GM12878 (cell line): ENCODE measurements at regions not wholly inside any gene's neighbourhood (a gene's known extent, or its start where the extent isn't known, plus 50 kb on each side); places are given as distances from the start of the nearest gene placed in this dataset.

ENCODE experiments used
- ATAC-seq: fragments of 200-7000 bp; cut with Tn5 transposase; 3 replicates; pipeline ENCODE4 v1.9.1; 2020; ENCODE audit warnings: mild to moderate bottlenecking, moderate library complexity
- BruUV-seq: library from RNA; stranded (reverse); fragments of 400-500 nt; replicated peaks from 2 replicates; lab custom pipeline; 2021; lab: Mats Ljungman, UMichigan
- CTCF ChIA-PET: fragments of 300-600 bp; sonication (Branson Sonifier 250); formaldehyde crosslinking; extraction: SDS; loops from one replicate; lab custom pipeline; 2021; ENCODE audit warnings: inconsistent platforms; lab: Yijun Ruan, JAX
- POLR2A ChIA-PET: fragments of 350-600 bp; formaldehyde crosslinking; extraction: SDS; loops from one replicate; lab custom pipeline; 2021; ENCODE audit warnings: inconsistent platforms; lab: Charles Lee
- RAD21 ChIA-PET: fragments of 300-600 bp; sonication (Branson Sonifier 250); formaldehyde crosslinking; loops from one replicate; lab custom pipeline; 2023; ENCODE audit warnings: antibody characterized with exemption; ENCODE audit not compliant: unreplicated experiment; lab: Charles Lee
- SMC1A ChIA-PET: fragments of 300-600 bp; sonication (Branson Sonifier 250); formaldehyde crosslinking; loops from one replicate; lab custom pipeline; 2023; ENCODE audit not compliant: unreplicated experiment, uncharacterized antibody; lab: Charles Lee
- DNase-seq: peaks from one replicate; pipeline ENCODE4 v3.0.0-alpha.2; 2011; ENCODE audit warnings: low read depth, low spot score
- FAIRE-seq: peaks from 3 replicates; lab custom pipeline; 2011; peaks lifted over from hg19 to GRCh38; lab: Jason Lieb, UNC
- H2AFZ ChIP-seq: 2 replicates; pipeline ENCODE4 v1.6.0; 2011; ENCODE audit warnings: low read depth, low read length, control low read depth; ENCODE audit not compliant: control insufficient read depth
- H3K27ac ChIP-seq: 2 replicates; pipeline ENCODE4 v1.5.1; 2011; ENCODE audit warnings: control low read depth; ENCODE audit not compliant: control insufficient read depth, insufficient read depth
- H3K27me3 ChIP-seq, 2 experiments: replicated peaks in 1 of 2; 2 replicates each; pipeline versions ENCODE4 v1.6.0 to v1.6.1; 2011; ENCODE audit warnings: low read length in 1 of 2; ENCODE audit not compliant: control insufficient read depth in 2 of 2, insufficient read depth in 2 of 2
- H3K36me3 ChIP-seq, 2 experiments: 2 replicates each; pipeline ENCODE4 v1.5.1; 2011; ENCODE audit warnings: low read length in 1 of 2; ENCODE audit not compliant: control insufficient read depth in 2 of 2, insufficient read depth in 2 of 2
- H3K4me1 ChIP-seq: 2 replicates; pipeline ENCODE4 v1.6.1; 2011; ENCODE audit warnings: mild to moderate bottlenecking, low read length, moderate library complexity, mixed read lengths; ENCODE audit not compliant: control insufficient read depth, insufficient read depth
- H3K4me2 ChIP-seq: 2 replicates; pipeline ENCODE4 v1.6.0; 2011; ENCODE audit warnings: control low read depth; ENCODE audit not compliant: control insufficient read depth, insufficient read depth
- H3K4me3 ChIP-seq: fragments of 200-600 bp; sonication (generic); 2 replicates; pipeline ENCODE4 v1.5.1; 2016
- H3K79me2 ChIP-seq: 2 replicates; pipeline ENCODE4 v1.6.0; 2011; ENCODE audit warnings: low read length; ENCODE audit not compliant: control insufficient read depth, insufficient read depth
- H3K9ac ChIP-seq: 2 replicates; pipeline ENCODE4 v1.8.0; 2011; ENCODE audit warnings: low read length, control low read depth, mixed read lengths; ENCODE audit not compliant: control insufficient read depth, insufficient read depth
- H3K9me3 ChIP-seq: replicated peaks from 3 replicates; pipeline ENCODE4 v1.5.1; 2011; ENCODE audit warnings: mild to moderate bottlenecking, low read length; ENCODE audit not compliant: control insufficient read depth, insufficient read depth
- H4K20me1 ChIP-seq: 2 replicates; pipeline ENCODE4 v1.6.0; 2011; ENCODE audit not compliant: control insufficient read depth, insufficient read depth
- ASH2L ChIP-seq: fragments of 300-600, 200-600 bp; sonication (generic); IDR thresholded peaks from 2 replicates; pipeline ENCODE4 v1.6.1; 2017; ENCODE audit warnings: low read depth, mild to moderate bottlenecking, borderline replicate concordance
- BACH1 ChIP-seq: fragments of 450-650 bp; IDR thresholded peaks from 2 replicates; pipeline ENCODE4 v1.6.1; 2017; ENCODE audit warnings: mild to moderate bottlenecking, borderline replicate concordance
- CBX5 ChIP-seq: sonication (generic); IDR thresholded peaks from 2 replicates; pipeline ENCODE4 v1.6.1; 2016; ENCODE audit warnings: low read depth, moderate library complexity, mild to moderate bottlenecking, inconsistent platforms
- CHD2 ChIP-seq: IDR thresholded peaks from 2 replicates; pipeline ENCODE4 v1.6.1; 2011; ENCODE audit warnings: low read depth, low read length, improper control_type of control experiment, borderline replicate concordance
- CUX1 ChIP-seq: IDR thresholded peaks from 2 replicates; pipeline ENCODE4 v1.6.1; 2012; ENCODE audit warnings: improper control_type of control experiment, low read depth, low read length; ENCODE audit not compliant: insufficient replicate concordance
- FOS ChIP-seq: IDR thresholded peaks from 3 replicates; pipeline ENCODE4 v1.6.1; 2011; ENCODE audit warnings: borderline replicate concordance; ENCODE audit not compliant: insufficient read length; ENCODE audit errors: extremely low read depth
- FOXK2 ChIP-seq: fragments of 450-650 bp; IDR thresholded peaks from 2 replicates; pipeline ENCODE4 v1.6.1; 2017; ENCODE audit warnings: mild to moderate bottlenecking, moderate library complexity
- HDAC6 ChIP-seq: fragments of 200-600 bp; sonication (generic); IDR thresholded peaks from one replicate; pipeline ENCODE4 v1.8.0; 2017; ENCODE audit warnings: antibody characterized with exemption; ENCODE audit not compliant: unreplicated experiment
- NBN ChIP-seq: fragments of 450-650 bp; IDR thresholded peaks from 2 replicates; pipeline ENCODE4 v1.6.1; 2016
- NR2C2 ChIP-seq: IDR thresholded peaks from 2 replicates; pipeline ENCODE4 v1.6.1; 2011; ENCODE audit warnings: borderline replicate concordance, low read depth; ENCODE audit not compliant: control insufficient read depth, insufficient read length
- PKNOX1 ChIP-seq: fragments of 450-650 bp; IDR thresholded peaks from 2 replicates; pipeline ENCODE4 v1.6.1; 2016; ENCODE audit warnings: mild to moderate bottlenecking
- RAD21 ChIP-seq: IDR thresholded peaks from 2 replicates; pipeline ENCODE4 v1.6.1; 2011; ENCODE audit warnings: mild to moderate bottlenecking, low read depth, low read length, moderate library complexity; ENCODE audit not compliant: insufficient read depth
- RCOR1 ChIP-seq: conservative IDR thresholded peaks from 2 replicates; pipeline ENCODE4 v1.6.1; 2012; ENCODE audit warnings: low read depth, low read length, improper control_type of control experiment
- STAT3 ChIP-seq: IDR thresholded peaks from 2 replicates; pipeline ENCODE4 v1.6.1; 2011; ENCODE audit warnings: low read depth, low read length, improper control_type of control experiment
- ZBED1 ChIP-seq: IDR thresholded peaks from 2 replicates; pipeline ENCODE4 v1.6.1; 2016; ENCODE audit warnings: borderline replicate concordance
- ZNF384 ChIP-seq: IDR thresholded peaks from 2 replicates; pipeline ENCODE4 v1.6.1; 2012; ENCODE audit warnings: low read depth, mild to moderate bottlenecking, low read length, improper control_type of control experiment, borderline replicate concordance
- WGBS: methylation state at CpG from one replicate; pipeline ENCODE4 v1.1.6; 2016; ENCODE audit warnings: low lambda C conversion rate; ENCODE audit not compliant: insufficient replicate concordance, insufficient coverage; ENCODE audit errors: missing lambda C conversion rate; 5-methylcytosine and 5-hydroxymethylcytosine counted together
- in situ Hi-C: fragments of 300-500 bp; cut with MboI; formaldehyde crosslinking; loops from 9 replicates; pipeline ENCODE4 v1.14.3; 2018; ENCODE audit warnings: mixed read lengths
- intact Hi-C: fragments of 100-400 bp; cut with micrococcal nuclease; formaldehyde crosslinking; loops from one replicate; pipeline ENCODE4 v1.14.2; 2022; ENCODE audit not compliant: unreplicated experiment

- Histone ChIP-seq H3K4me1 (no peaks in the 10 kb centered on the region), H3K27ac (no peak overlapping the region), H3K79me2 (no peaks in the 10 kb centered on the region), H3K4me2 (no peak overlapping the region), H4K20me1 (no peaks in the 10 kb centered on the region), H3K36me3 (no peaks in the 10 kb centered on the region), H3K27me3 (no peaks in the 10 kb centered on the region), H3K4me3 (no peak overlapping the region), H3K9ac (no peak overlapping the region), H3K9me3 (no peaks in the 10 kb centered on the region), H2AFZ (no peak overlapping the region)
- in situ Hi-C loops (no loop called here), intact Hi-C loops (loop anchor here (10.0 kb wide), 2 partner anchors 263 to 317 kb away; partner anchors contain the start of gene CPNE8)
- 0% methylated on average over 1 of the region's 1 CpG for WGBS
- ChIA-PET SMC1A (interaction anchor here (0.7 to 1.7 kb wide), 6 partner anchors 9 to 323 kb away, joined by 3 to 6 read pairs (median 3); no protein-coding TSS in a partner anchor), CTCF (interaction anchor here (0.6 to 1.5 kb wide), 3 partner anchors 217 to 328 kb away, joined by 3 to 4 read pairs (median 4); no protein-coding TSS in a partner anchor), RAD21 (no interaction called here), POLR2A (no interaction called here)
- DNase-seq, result no peak
- no peak for TF ChIP-seq HDAC6
- TF ChIP-seq RCOR1, result no peak
- no peak for TF ChIP-seq ASH2L
- TF ChIP-seq PKNOX1, result no peak
- TF ChIP-seq ZBED1, result no peak
- TF ChIP-seq BACH1, result no peak
- TF ChIP-seq FOS, result no peak
- TF ChIP-seq CHD2, result no peak
- TF ChIP-seq NBN, result no peak
- no peak for TF ChIP-seq CUX1
- no peak for TF ChIP-seq RAD21
- TF ChIP-seq ZNF384, result no peak
- TF ChIP-seq FOXK2, result no peak
- no peak for TF ChIP-seq CBX5
- TF ChIP-seq STAT3, result no peak
- TF ChIP-seq NR2C2, result no peak
- no peak for FAIRE-seq
- no TSS peak for BruUV-seq
- ATAC-seq, result peak; percentile 61
These were observed 271.0 kb downstream of the ALG10B start for GRCh38 chr12:38587594-38587993.
